EL (cell line): ENCODE measurements at regions not wholly inside any gene's neighbourhood (a gene's known extent, or its start where the extent isn't known, plus 50 kb on each side); places are given as distances from the start of the nearest gene placed in this dataset.

ENCODE experiments used
- DNase-seq: peaks from one replicate; pipeline ENCODE4 v3.0.0-alpha.2; 2016

DNA sequence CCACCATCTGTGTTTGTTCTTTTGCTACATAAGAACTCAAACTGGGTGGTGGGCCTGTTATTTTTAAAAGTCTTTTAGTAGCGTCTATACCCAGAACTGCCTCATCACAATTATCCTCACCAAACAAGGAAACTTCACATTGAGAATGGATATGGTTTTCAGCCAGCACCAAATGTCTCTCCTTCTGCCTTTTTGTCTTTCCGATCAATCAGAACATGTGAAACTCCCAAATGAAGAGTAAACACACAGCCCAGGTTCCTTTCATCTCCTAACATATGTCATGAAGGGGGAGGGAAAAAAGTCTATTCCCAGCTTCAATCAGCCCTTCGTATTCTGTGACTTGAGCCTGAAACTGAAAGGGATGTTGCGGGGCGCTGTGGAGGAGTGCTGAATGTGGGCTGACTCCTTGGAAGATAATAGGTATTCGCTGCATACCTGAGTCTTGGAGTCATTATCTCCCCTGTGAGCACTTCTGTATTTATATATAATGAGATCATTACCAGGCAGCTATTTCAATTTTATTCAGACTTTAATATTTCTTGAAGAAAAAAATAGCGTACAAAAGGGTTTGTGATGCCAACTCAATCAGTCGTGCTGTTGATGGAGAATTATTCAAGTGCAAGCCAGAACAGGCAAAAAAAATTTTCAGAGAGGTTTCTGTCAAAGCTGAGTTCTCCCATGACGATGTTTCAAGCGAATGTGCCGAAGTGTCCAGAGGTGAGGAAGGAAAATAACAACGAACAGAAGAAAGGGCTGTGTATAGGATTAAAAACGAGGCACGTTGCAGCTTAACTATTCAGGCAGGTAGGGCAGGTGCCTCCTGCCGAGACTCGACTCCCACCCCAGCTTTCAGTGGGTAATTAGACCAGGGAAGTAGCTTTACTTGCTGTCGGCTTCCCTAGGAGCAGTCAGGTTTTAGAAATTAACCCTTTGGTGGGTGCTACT lies 163.9 kb upstream of the NOCT start:
- peak; percentile 4 for DNase-seq

DNA sequence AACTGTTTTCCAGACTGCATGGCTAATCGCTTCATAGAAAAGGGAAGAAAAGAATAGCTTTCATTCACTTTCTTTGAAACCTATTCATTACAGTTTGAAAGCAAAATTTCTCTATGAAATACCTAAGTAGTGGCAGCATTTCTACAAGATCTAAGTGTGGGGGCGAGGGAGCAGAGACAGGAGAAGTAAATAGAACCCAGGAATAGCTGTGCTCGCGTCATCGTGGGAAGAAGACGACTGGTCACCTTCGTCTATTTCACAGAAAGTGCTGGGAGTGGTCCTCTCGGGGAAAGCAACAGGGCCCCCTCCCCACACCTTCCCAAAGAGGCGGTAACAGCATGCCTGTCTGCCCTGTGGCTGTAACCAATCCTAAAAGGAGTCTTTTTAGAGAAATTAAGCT lies 169.9 kb upstream of the NOCT start:
- no peak for DNase-seq

DNA sequence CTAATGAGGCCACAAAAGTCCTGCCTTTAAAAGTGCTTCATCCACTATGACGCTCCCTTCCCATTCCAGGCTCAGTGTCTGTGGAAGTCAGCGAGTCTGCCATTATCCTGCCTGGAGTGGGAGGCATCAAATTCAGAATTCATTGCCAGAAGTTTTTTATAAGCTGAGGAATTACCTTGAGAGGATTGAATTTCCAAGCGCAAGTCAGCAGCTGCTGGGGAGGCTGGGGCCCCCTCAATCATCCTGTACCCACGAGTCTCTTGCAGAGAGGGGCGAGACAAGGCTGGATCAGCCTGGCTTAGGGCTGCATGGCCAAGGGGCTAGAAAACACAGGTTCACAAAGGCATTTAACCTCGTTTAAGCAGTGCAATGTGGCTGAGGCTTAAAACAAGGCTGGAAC lies 170.5 kb upstream of the NOCT start:
- DNase-seq = no peak

DNA sequence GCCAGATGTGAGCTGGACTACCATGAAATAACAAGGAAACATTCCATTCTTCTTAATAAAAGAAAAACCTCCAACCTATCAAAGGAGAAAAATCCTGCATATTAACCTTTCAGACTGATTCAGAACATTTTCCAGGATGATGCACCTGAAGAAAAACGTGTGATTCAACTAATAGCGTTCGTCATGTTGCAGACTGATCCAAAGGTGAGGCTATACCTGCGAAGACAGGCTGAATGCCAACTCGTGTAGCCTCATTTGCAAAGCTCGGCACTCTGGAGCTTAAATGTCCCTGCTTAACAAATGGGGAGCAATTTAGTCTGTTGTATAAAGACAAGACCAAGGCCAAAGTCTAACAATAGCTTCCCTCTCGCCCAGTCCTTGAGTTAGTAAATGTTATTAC lies 172.0 kb upstream of the NOCT start:
- no peak for DNase-seq

DNA sequence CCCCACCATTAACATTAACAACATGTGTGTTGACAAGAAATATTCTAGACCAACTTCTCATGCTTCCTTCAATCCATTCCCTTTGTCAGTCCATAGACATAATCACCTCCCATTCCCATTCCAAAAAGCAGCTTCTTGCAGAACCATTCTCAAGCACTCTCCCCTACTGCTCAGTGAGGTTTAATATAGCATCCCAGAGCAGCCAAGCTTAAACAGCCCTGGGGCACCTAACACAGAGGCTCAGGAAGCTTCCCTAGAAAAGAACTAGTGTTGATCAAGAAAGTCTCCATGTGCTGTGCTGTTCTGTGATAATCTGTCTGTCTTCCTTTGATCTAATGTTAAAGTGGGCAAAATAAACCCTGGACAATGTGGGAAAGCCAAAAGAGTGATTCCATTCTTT lies 174.2 kb upstream of the NOCT start:
- DNase-seq = no peak

DNA sequence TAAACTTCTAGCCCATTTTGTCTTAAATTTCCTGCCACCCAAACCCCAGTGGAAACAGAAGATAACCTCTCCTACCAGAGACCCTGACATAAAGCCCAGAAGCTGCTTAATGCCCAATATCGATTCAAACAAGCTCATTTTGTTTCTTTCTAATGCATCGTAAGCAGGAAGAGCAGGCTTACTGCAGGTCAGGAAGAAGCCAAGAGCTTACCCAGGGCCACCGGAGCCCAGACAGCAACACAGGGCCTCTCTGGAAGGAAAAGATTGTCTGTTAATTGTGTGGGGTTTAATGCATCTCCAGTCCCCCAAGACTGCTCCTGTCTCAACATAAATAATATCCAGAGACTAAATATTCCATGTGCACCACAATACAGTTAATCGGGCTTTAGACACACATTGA lies 177.3 kb upstream of the NOCT start:
- no peak for DNase-seq

DNA sequence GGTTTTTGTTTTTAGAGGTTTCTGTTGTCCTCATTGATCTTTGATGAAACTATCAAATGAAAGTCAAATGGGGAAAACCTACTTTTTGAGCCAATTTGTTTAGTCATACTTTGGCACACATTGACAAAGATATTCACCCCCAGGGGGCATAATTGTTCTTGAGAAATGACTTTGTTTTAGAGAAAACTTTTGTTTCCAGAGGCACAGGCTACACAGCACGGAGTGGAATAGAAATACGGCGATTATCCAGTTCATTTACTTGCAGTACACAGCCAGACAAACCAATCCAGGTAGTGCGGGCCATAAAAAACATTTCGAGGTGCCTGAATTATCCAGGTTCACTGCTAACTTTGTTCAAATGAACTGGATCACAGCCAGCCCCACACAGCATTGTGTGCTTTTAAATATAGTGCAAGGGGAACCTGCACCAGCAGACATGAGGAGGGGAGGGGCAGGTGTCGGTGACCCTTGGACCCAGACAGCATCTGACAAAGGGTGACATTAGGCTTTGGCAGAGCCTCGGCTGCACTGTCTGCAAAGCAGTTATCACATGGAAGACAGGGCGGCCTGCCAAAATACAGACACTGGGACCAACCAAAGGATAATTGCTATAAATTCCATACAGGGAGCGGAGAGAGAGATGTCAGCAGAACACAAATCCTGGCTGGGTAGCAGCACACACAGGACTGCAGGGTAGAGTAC lies 179.6 kb upstream of the NOCT start:
- peak; percentile 14 for DNase-seq

DNA sequence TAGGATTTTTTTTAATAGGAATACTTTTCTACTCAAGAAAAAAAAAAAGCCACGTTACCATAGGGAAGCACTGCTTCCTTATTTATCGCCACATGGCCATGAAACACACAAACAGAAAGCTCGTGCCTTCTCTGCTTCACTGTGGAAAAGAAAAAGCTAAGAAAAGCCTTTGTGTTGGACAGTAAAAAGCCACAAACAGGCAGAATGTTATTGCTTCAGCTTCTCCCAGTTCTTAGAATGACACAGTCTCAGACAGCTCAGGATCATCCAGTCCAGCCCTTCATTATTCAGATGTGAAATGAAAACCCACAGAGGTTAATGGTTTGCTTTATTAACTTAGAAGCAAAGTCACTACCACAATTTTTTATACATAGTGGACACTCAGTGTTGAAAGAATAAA lies 181.6 kb upstream of the NOCT start:
- no peak for DNase-seq

DNA sequence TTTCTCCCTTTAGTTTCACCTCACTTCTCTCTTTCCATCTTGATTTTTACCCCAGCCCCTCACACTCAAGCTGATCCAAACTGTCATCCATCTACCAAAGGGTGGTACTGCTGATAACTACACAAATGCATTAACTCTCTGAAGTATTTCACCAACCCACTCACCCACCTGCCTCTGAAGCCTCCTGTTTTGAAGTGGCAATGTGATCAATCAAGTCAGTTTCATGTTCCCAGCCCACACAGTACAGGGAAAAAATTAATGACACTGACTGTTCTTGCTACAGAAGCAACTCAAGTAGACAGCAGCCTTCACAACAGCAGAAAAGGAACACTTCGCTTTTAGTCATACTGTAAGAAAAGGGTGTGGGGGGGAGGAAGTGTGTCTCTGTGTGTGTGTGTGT lies 183.0 kb upstream of the NOCT start:
- DNase-seq = no peak

DNA sequence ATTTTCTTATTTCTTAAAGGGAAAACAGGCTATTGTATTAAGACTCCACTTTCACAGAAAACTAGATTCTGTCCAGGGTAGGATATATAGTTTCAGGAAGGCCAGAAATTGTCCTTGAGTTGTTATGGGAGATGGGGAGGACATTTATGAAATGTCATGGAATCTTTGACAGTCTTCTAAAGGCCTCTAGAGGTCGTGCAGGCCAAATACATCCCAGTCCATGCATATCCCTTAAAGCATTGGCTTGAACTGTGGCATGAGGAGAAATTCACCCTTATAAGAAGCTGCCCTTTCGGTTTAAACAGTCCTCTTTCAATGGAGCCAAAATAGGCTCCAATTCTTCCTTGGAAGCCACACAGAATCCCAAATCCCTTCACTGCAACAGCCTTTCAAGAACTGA lies 183.6 kb upstream of the NOCT start:
- DNase-seq = no peak

DNA sequence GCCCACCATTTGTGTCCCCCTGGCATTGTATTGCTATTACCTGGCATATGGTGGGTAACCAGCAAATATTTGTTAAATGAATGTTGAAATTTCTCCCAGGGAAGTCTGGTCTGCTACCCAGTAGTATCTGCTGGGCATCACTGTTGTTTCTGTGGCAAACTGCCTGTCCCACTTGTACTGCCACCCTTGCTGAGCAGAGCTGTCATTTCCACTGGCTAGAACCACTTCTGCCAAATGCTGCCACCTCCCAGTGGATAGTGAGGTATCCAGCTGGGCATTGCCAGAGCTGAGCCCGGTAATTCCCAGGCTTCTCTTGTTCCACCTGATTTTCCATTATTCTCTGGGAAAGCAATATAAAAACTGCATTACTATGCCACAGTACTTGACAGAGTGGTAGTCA lies 186.7 kb upstream of the NOCT start:
- DNase-seq = no peak

DNA sequence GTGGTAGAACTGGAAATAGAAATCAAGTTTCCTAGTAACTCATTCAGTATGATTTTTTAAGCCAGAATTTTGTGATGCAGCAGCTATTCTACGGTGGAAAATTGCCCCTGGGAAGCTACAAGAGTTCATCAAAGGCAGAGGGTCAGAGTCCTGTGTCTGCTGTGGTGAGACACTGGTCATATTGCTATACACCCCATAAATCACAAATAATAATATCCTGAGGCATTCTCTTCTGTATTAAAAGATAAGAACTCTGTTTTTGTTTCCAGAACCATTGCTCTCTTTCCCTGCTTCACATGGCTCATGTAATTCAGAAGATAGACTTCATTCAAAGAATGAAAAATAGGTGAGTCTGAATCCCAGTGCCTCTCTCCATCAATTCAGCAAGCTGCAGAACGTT lies 188.8 kb upstream of the NOCT start:
- DNase-seq = no peak

DNA sequence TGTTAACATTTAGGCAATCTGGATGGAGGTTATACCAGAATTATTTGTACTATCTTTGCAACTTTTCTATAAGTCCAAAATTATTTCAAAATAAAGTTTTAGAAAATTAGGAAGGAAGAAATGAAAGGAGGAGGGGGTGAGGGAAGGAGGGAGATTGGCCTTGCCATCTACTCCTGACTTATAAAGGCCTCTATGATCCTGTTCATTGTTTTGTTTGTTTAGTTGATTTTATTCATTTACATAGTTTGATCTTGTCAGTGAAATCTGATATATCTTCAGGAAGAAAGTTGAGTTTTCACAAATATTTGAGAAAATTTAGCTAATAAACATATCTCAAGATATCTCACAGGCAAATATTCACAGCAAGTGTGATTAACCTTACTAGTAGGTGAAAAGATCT lies 189.3 kb upstream of the NOCT start:
- DNase-seq = no peak

DNA sequence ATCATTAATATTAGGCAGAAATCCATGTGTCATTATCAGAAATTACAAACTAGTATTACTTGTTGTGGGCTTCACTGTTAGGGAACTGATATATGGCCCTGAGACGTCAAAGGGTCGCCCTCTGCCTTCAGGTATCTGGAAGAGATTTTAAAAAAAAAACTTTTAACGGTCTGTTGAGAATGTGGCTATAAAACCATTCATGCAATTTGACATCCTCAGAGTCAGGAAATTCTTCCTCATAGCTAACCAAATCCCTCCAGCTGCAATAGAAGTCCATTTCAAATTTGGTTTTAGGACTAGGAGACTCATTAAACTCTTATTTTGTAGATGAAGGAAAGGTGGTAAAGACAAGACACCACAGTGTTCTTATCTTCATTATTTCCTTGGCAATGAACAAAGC lies 194.2 kb upstream of the NOCT start:
- DNase-seq = no peak

DNA sequence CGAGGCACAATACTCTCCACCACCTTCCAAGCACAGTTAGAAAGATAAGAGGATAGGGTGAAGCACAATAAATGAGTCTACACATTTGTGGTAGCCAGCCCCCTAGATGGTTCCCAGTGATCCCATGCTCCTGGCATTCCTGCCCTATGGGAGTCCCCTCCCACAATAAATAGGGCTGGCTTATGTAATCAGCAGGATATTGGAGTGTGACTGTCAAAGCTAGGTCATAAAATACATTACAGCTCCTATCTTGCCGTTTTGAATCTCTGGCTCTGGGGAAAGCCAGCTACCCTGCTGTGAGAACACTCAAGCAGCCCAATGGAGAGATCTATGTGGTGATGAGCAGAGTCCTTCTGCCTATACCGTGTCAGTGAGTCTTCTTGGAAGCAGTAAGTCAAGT lies 198.7 kb upstream of the NOCT start:
- no peak for DNase-seq

DNA sequence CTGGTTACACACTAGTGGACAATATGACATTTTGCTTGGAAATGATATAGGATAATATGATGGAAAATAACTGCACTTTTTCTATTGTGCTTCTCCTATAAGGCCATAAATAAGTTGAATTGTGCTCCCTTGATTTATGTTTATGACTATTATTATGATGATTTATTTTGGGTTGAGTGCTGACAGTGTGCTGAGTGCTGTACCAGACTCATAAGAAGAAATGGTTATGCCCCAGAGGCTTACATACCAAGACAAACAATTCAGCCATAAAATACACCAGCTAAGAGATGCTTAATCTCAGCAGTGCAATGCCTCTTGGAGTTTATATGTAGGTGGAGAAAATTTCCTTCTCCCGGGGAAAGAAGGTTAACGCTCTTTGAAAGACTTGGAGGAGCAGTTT lies 199.8 kb upstream of the NOCT start:
- DNase-seq = no peak

DNA sequence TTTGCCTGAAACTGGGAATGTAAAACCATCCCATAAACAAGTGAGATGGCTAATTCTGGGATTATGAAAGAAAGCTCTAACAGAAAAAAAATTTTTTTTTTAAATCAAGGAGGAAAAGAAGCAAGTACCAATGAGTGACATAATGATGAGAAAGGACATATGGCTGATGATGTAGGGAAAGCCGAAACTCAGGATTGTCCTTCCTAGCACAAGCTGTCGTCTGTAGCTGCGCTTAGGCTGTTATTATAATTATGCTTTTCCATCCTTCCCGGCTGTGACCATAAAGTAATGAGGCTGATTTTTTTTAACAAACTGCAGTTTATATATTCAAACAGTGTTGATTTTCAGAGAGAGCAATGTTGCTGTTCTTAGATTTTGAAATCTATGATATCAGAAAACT lies 209.8 kb upstream of the NOCT start:
- no peak for DNase-seq

DNA sequence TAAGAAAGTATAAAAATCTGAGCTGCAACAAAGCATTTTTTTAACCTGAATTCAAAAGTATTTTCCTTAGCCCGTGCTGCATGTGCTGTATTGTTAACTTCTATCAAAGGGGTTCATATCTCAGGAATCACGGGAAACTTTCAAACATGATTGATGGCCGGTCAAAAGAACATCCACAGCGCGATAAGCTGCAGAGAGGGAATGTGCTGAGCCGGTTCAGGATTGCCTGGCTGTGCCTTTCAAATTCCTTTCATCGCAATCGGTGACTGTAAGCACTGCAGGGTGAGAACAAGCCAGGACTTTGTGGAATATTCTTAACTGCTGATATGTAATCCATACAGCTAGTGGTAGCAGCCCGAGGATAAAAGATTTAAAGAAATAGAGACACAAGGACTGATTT lies 210.9 kb upstream of the NOCT start:
- DNase-seq = no peak

DNA sequence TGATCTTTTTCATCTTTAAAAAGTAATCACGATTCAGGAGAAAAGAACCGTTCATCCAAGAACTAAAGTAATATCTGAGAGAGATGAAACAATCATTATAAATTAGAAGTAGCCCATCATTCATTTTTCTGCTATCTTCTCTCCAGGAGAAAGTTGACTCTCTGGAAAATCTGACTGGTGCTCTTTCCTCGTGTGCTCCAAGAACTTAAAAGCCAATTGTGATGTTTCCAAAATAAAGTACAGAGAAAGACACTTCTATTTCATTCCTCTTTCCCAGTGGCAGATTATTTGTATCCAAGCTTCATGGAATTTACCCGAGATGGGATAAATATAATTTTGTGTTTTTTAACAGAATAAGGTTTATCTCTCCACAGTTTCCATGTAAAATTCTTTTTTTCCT lies 212.5 kb upstream of the NOCT start:
- no peak for DNase-seq

DNA sequence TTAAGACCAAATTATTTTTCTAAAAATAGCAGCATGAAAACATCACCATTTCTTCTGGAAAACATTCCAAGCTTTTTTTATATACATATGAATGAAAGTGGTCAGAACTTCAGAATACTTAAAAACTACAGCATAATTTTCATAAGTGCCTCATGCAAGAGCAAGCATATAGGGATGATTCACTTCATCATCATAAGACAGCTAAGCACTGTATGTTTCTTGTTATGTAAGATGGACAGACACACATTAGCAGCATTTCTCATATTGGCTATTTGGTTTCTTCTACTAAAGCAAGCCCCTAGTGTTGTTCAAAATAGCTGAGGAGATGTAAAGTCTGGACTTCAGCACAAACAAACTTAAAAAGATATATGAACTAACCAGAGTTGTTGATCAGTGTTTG lies 213.1 kb upstream of the NOCT start:
- DNase-seq = no peak

DNA sequence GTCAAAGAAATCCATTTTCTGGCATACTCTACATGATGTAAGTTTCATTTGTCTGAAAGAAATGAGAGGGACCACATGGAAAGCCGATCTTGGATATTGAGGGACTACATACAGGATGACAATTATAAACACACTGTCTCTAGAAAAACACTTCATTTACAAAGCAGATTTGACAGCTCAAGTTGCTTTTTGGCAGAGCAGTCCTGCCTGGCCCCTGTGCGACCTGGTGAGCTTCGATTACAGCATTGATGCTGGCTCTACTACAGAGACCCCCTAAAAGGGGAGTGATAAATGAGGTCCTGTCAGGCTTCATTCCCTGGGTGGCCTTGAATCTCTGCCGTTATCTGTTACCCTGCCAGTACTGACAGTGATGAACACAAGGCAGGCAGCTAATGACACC lies 215.2 kb upstream of the NOCT start:
- DNase-seq = no peak

DNA sequence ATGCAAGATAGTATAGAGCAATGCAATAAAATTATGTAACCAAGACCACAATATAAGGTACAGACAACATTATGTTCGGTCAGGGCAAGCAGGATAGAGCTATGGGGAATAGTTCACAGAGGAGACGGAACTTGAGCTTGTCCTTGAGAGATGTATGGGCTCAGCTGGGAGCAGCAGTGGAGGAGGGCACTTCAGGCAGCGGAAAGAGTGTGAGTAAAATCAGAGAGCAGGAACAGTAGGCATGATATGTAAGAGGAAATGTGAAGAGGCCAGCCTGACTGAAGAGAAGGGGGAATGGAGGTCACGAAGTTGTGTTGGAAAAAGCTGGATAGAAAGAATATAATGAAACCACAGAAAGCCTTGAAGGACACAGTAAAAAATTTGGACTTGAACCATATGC lies 217.2 kb upstream of the NOCT start:
- no peak for DNase-seq

DNA sequence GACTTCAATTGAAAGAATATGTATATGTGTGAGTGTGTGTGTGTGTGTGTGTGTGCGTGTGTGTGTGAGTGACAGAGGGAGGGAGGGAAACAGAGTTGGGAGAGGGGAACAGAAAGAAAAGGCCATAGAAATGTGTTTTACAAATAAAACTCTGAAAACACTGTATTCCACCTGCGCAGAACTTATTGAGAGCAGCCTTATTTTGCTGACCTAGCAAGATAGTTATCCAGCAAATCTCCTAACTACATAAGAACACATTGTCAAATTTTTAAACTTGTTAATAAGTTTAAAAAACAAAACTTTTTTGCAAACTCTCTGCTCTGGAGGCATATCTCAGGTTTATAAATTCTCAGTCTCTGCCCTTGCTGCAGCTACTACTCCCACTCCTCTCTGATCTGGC lies 217.9 kb upstream of the NOCT start:
- DNase-seq = no peak

DNA sequence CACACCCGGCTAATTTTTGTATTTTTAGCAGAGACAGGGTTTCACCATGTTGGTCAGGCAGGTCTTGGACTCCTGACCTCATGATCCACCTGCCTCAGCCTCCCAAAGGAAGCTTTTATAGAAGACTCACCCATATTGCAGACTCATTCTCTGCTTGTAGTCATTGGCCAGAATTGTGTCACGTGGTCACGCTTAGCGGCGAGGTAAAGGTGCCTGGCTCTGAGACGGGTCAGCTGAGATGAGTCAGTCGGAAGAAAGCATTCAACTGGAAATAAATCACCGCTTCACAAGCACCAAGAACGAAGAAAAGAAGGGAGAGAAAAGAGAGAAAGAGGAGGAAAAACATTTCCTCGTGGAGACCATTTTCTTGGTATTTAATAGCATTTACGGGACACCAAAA lies 218.8 kb upstream of the NOCT start:
- no peak for DNase-seq
